ENCODE measurements at regions not wholly inside any gene's neighbourhood (a gene's known extent, or its start where the extent isn't known, plus 50 kb on each side); places are given as distances from the start of the nearest gene placed in this dataset.

GRCh38 chr3:34312684-34313083 lies 514.3 kb downstream of the PDCD6IP start:
- no peaks in the 10 kb centered on the region for H3K36me3 ChIP-seq (ENCODE audit: control insufficient read depth, insufficient read depth, low read length)
- intact Hi-C loops (cut with micrococcal nuclease; ENCODE audit: unreplicated experiment): no loop called here
- DNase-seq (ENCODE audit: low read depth, low spot score): no peak
- in situ Hi-C loops (cut with HindIII; ENCODE audit: low pct_unique_long_range_greater_than_20kb, low sequenced_read_pairs): no loop called here
- no peak overlapping the region for H3K4me3 ChIP-seq (ENCODE audit: low read depth in 2 of 2, low read length in 2 of 2)
- ChIA-PET CTCF (no interaction called here), POLR2A (no interaction called here)
- no peak overlapping the region for H3K27ac ChIP-seq (ENCODE audit: low read length)
- no peak for ATAC-seq
- TF ChIP-seq SIN3A (IDR thresholded peaks at IDR 0.05; ENCODE audit: borderline replicate concordance, insufficient read depth, low read depth, low read length): no peak
- TF ChIP-seq TCF7L2 (IDR thresholded peaks at IDR 0.05; ENCODE audit: low read depth, low read length): no peak
- no peak for TF ChIP-seq POLR2AphosphoS5 (IDR thresholded peaks at IDR 0.05; ENCODE audit: low read depth, low read length)
- TF ChIP-seq REST (IDR thresholded peaks at IDR 0.05; ENCODE audit: insufficient read depth in 1 of 2, low read depth in 2 of 2, low read length in 1 of 2): no peak
- H3K9me3 ChIP-seq (ENCODE audit: control insufficient read depth, insufficient read depth, low read depth, low read length): no peaks in the 10 kb centered on the region
- BruUV-seq (replicated peaks): no TSS peak
- H3K27me3 ChIP-seq (ENCODE audit: control insufficient read depth, insufficient read depth, low read length): no peaks in the 10 kb centered on the region
- no peaks in the 10 kb centered on the region for H3K4me1 ChIP-seq (ENCODE audit: control insufficient read depth, insufficient read depth, low read length)

DNA sequence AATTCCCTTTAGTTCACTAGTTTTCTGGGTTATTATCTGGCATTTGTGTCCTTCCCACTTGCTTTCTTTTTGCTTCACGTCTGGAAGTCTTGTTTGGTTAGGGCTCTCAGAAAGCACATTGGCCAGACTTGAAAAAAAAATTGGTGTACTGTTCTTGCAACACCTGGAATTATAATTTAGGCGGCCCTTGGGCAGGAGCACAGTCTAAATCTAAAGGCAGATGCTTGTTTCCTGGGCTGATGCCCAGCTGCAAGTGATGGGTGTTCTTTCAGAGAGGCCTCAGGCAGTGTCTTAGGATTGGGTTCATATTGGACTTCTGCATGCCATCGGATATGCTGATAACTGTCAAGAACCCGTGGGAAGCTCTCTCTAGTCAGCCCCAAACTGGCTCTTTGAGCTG lies 521.5 kb downstream of the PDCD6IP start:
- ATAC-seq: no peak
- Histone ChIP-seq H3K36me3 (ENCODE audit: control insufficient read depth, insufficient read depth, low read length) (no peaks in the 10 kb centered on the region), H3K4me3 (ENCODE audit: low read depth in 2 of 2, low read length in 2 of 2) (no peak overlapping the region), H3K9me3 (ENCODE audit: control insufficient read depth, insufficient read depth, low read depth, low read length) (no peaks in the 10 kb centered on the region), H3K27me3 (ENCODE audit: control insufficient read depth, insufficient read depth, low read length) (no peaks in the 10 kb centered on the region), H3K4me1 (ENCODE audit: control insufficient read depth, insufficient read depth, low read length) (no peaks in the 10 kb centered on the region), H3K27ac (ENCODE audit: low read length) (no peak overlapping the region)
- in situ Hi-C loops (cut with HindIII; ENCODE audit: low pct_unique_long_range_greater_than_20kb, low sequenced_read_pairs) (no loop called here), intact Hi-C loops (cut with micrococcal nuclease; ENCODE audit: unreplicated experiment) (no loop called here)
- CTCF ChIA-PET: no interaction called here
- POLR2A ChIA-PET: interaction anchor here (0.6 kb wide), 1 partner anchor 19 kb away, joined by 3 read pairs; no protein-coding TSS in a partner anchor
- no TSS peak for BruUV-seq (replicated peaks)
- DNase-seq (ENCODE audit: low read depth, low spot score): no peak
- TF ChIP-seq REST (IDR thresholded peaks at IDR 0.05; ENCODE audit: insufficient read depth in 1 of 2, low read depth in 2 of 2, low read length in 1 of 2) (no peak), TCF7L2 (IDR thresholded peaks at IDR 0.05; ENCODE audit: low read depth, low read length) (no peak), SIN3A (IDR thresholded peaks at IDR 0.05; ENCODE audit: borderline replicate concordance, insufficient read depth, low read depth, low read length) (no peak), POLR2AphosphoS5 (IDR thresholded peaks at IDR 0.05; ENCODE audit: low read depth, low read length) (no peak)
- TF ChIP-seq, protein P1, sequence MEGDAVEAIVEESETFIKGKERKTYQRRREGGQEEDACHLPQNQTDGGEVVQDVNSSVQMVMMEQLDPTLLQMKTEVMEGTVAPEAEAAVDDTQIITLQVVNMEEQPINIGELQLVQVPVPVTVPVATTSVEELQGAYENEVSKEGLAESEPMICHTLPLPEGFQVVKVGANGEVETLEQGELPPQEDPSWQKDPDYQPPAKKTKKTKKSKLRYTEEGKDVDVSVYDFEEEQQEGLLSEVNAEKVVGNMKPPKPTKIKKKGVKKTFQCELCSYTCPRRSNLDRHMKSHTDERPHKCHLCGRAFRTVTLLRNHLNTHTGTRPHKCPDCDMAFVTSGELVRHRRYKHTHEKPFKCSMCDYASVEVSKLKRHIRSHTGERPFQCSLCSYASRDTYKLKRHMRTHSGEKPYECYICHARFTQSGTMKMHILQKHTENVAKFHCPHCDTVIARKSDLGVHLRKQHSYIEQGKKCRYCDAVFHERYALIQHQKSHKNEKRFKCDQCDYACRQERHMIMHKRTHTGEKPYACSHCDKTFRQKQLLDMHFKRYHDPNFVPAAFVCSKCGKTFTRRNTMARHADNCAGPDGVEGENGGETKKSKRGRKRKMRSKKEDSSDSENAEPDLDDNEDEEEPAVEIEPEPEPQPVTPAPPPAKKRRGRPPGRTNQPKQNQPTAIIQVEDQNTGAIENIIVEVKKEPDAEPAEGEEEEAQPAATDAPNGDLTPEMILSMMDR (IDR thresholded peaks at IDR 0.05): no peak
